ENCODE measurements at regions not wholly inside any gene's neighbourhood (a gene's known extent, or its start where the extent isn't known, plus 50 kb on each side); places are given as distances from the start of the nearest gene placed in this dataset.

GRCh38 chr12:83408851-83409250 lies 722.1 kb downstream of the TMTC2 start:
- DNase-seq = no peak

- DNase-seq = no peak
These were observed 721.4 kb downstream of the TMTC2 start for GRCh38 chr12:83408146-83408545.

GRCh38 chr12:83404521-83404920 lies 717.8 kb downstream of the TMTC2 start:
- DNase-seq = no peak

- no peak for DNase-seq
These were observed 703.5 kb downstream of the TMTC2 start for GRCh38 chr12:83390186-83390585.

- DNase-seq = no peak
These were observed 702.7 kb downstream of the TMTC2 start for GRCh38 chr12:83389237-83389996.

- DNase-seq = no peak
These were observed 701.8 kb downstream of the TMTC2 start for GRCh38 chr12:83388551-83388950.

- no peak for DNase-seq
These were observed 700.0 kb downstream of the TMTC2 start for GRCh38 chr12:83386527-83387264.

GRCh38 chr12:83378186-83378727 lies 691.6 kb downstream of the TMTC2 start:
- no peak for DNase-seq

GRCh38 chr12:83365317-83365716 lies 678.6 kb downstream of the TMTC2 start:
- DNase-seq = no peak

GRCh38 chr12:83361475-83361874 lies 674.8 kb downstream of the TMTC2 start:
- DNase-seq = no peak

- DNase-seq = no peak
These were observed 674.4 kb downstream of the TMTC2 start for GRCh38 chr12:83361071-83361470.

- DNase-seq = no peak
These were observed 663.4 kb downstream of the TMTC2 start for GRCh38 chr12:83349907-83350611.

GRCh38 chr12:83346333-83346732 lies 659.6 kb downstream of the TMTC2 start:
- DNase-seq = no peak

- DNase-seq = no peak
These were observed 657.1 kb downstream of the TMTC2 start for GRCh38 chr12:83343767-83344166.

GRCh38 chr12:83335748-83336147 lies 649.0 kb downstream of the TMTC2 start:
- DNase-seq = no peak

- DNase-seq = no peak
These were observed 640.0 kb downstream of the TMTC2 start for GRCh38 chr12:83326666-83327065.

GRCh38 chr12:83323866-83324265 lies 637.2 kb downstream of the TMTC2 start:
- no peak for DNase-seq

GRCh38 chr12:83322809-83323208 lies 636.1 kb downstream of the TMTC2 start:
- DNase-seq = peak; percentile 6

- DNase-seq = no peak
These were observed 635.3 kb downstream of the TMTC2 start for GRCh38 chr12:83321971-83322370.

GRCh38 chr12:83320350-83320749 lies 633.6 kb downstream of the TMTC2 start:
- DNase-seq = no peak

- DNase-seq = no peak
These were observed 631.8 kb downstream of the TMTC2 start for GRCh38 chr12:83318386-83319098.

- no peak for DNase-seq
These were observed 630.9 kb downstream of the TMTC2 start for GRCh38 chr12:83317595-83317994.

- DNase-seq = no peak
These were observed 627.1 kb downstream of the TMTC2 start for GRCh38 chr12:83313827-83314226.

Measured in NCI-H187 treated with DMSO at 0.1 percent for 48 hours (cell line).